ENCODE measurements at regions not wholly inside any gene's neighbourhood (a gene's known extent, or its start where the extent isn't known, plus 50 kb on each side); places are given as distances from the start of the nearest gene placed in this dataset.
A peak's percentile ranks its signal among the peaks of the same experiment; 100 is the strongest.

GRCh38 chr12:90304231-90304630, 595.6 kb upstream of the ATP2B1 start:
- DNase-seq (ENCODE audit: low spot score in 2 of 2, unreplicated experiment in 2 of 2), result no peak
- Mint-ChIP-seq H3K27me3 (ENCODE audit: low read depth) (no peaks in the 10 kb centered on the region), H3K4me1 (peaks cover 34% of the 10 kb centered on the region), H3K4me3 (no peak overlapping the region), H3K27ac (peak overlapping the region; percentile 50), H3K9me3 (no peaks in the 10 kb centered on the region), H3K36me3 (peaks cover 2% of the 10 kb centered on the region)
- no peak for TF ChIP-seq CTCF (IDR thresholded peaks at IDR 0.05; ENCODE audit: unreplicated experiment)

- Mint-ChIP-seq H3K27ac (no peak overlapping the region), H3K9me3 (no peaks in the 10 kb centered on the region), H3K27me3 (ENCODE audit: low read depth) (no peaks in the 10 kb centered on the region), H3K36me3 (peaks cover 2% of the 10 kb centered on the region), H3K4me1 (peaks cover 33% of the 10 kb centered on the region), H3K4me3 (no peak overlapping the region)
- no peak for TF ChIP-seq CTCF (IDR thresholded peaks at IDR 0.05; ENCODE audit: unreplicated experiment)
- no peak for DNase-seq (ENCODE audit: low spot score in 2 of 2, unreplicated experiment in 2 of 2)
Observed at GRCh38 chr12:90303771-90304170, 595.1 kb upstream of the ATP2B1 start.

GRCh38 chr12:90301561-90302133, 593.0 kb upstream of the ATP2B1 start:
- H3K4me1 Mint-ChIP-seq, result peaks cover 34% of the 10 kb centered on the region
- no peak for TF ChIP-seq CTCF (IDR thresholded peaks at IDR 0.05; ENCODE audit: unreplicated experiment)
- no peaks in the 10 kb centered on the region for H3K27me3 Mint-ChIP-seq (ENCODE audit: low read depth)

GRCh38 chr12:90301095-90301494, 592.5 kb upstream of the ATP2B1 start:
- no peak for DNase-seq (ENCODE audit: low spot score in 2 of 2, unreplicated experiment in 2 of 2)
- Mint-ChIP-seq H3K4me1 (peaks cover 29% of the 10 kb centered on the region), H3K27ac (no peak overlapping the region), H3K4me3 (no peak overlapping the region), H3K36me3 (peaks cover 2% of the 10 kb centered on the region), H3K27me3 (ENCODE audit: low read depth) (no peaks in the 10 kb centered on the region), H3K9me3 (no peaks in the 10 kb centered on the region)
- no peak for TF ChIP-seq CTCF (IDR thresholded peaks at IDR 0.05; ENCODE audit: unreplicated experiment)

More at GRCh38 chr12:90301561-90302133, 593.0 kb upstream of the ATP2B1 start:
- Mint-ChIP-seq H3K36me3 (peaks cover 2% of the 10 kb centered on the region), H3K9me3 (no peaks in the 10 kb centered on the region), H3K4me3 (no peak overlapping the region), H3K27ac (no peak overlapping the region)
- DNase-seq (ENCODE audit: low spot score in 2 of 2, unreplicated experiment in 2 of 2), result no peak

- Mint-ChIP-seq H3K27ac (no peak overlapping the region), H3K4me3 (no peak overlapping the region), H3K36me3 (peaks cover 2% of the 10 kb centered on the region), H3K27me3 (ENCODE audit: low read depth) (no peaks in the 10 kb centered on the region), H3K9me3 (no peaks in the 10 kb centered on the region), H3K4me1 (peaks cover 21% of the 10 kb centered on the region)
- TF ChIP-seq CTCF (IDR thresholded peaks at IDR 0.05; ENCODE audit: unreplicated experiment), result no peak
- no peak for DNase-seq (ENCODE audit: low spot score in 2 of 2, unreplicated experiment in 2 of 2)
Observed at GRCh38 chr12:90299666-90300065, 591.0 kb upstream of the ATP2B1 start.

GRCh38 chr12:90299121-90299520, 590.5 kb upstream of the ATP2B1 start:
- Mint-ChIP-seq H3K4me3 (no peak overlapping the region), H3K27me3 (ENCODE audit: low read depth) (no peaks in the 10 kb centered on the region), H3K4me1 (peaks cover 19% of the 10 kb centered on the region), H3K36me3 (peaks cover 2% of the 10 kb centered on the region), H3K27ac (peak overlapping the region; percentile 35), H3K9me3 (no peaks in the 10 kb centered on the region)
- DNase-seq (ENCODE audit: low spot score in 2 of 2, unreplicated experiment in 2 of 2), result no peak
- TF ChIP-seq CTCF (IDR thresholded peaks at IDR 0.05; ENCODE audit: unreplicated experiment), result no peak

Data from mesothelial cell of epicardium (in vitro differentiated cells).